ENCODE measurements at regions not wholly inside any gene's neighbourhood (a gene's known extent, or its start where the extent isn't known, plus 50 kb on each side); places are given as distances from the start of the nearest gene placed in this dataset.

DNA sequence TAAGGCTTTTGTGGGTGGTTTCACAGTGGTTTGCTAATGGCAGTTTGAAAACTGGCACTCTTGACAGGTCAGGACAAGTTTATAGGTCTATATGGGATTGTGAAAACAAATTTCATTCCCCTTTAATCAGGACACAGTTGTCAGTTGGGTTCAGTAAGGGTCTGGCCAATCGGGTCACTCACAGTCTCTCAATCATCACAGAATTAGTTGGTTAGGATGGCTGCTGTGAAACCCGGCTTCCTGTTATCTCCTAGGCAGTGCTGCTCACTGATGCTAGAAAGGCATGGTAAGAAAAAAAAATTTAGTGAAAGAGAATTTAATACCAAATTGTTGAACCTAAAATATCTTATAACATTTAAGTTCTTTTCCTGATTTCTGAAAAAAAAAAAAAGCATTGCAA, 1730.1 kb downstream of the EFNB2 start:
- Histone ChIP-seq H3K79me1 (ENCODE audit: low read depth in 1 of 2, low read length in 2 of 2) (no peaks in the 10 kb centered on the region), H3K4me3 (ENCODE audit: insufficient read depth, low read depth, low read length) (no peak overlapping the region), H3K56ac (ENCODE audit: extremely low read depth, insufficient read depth, low read length) (no peak overlapping the region), H3K4me1 (ENCODE audit: control insufficient read depth, insufficient read depth, low read length) (no peaks in the 10 kb centered on the region), H2BK5ac (ENCODE audit: low read depth, low read length, poor library complexity, severe bottlenecking) (no peak overlapping the region), H4K5ac (ENCODE audit: low read depth, low read length) (no peak overlapping the region), H2AK5ac (ENCODE audit: low read depth, low read length) (no peak overlapping the region), H3K4ac (ENCODE audit: low read depth, low read length) (no peak overlapping the region), H2BK20ac (ENCODE audit: low read depth, low read length) (no peak overlapping the region), H3K9ac (ENCODE audit: low read depth, low read length) (no peak overlapping the region), H3K23ac (ENCODE audit: low read depth, low read length) (no peak overlapping the region), H3K27me3 (ENCODE audit: control insufficient read depth, insufficient read depth, low read length) (no peaks in the 10 kb centered on the region), H3K9me1 (ENCODE audit: insufficient read depth, low read length) (no peaks in the 10 kb centered on the region), H2BK15ac (ENCODE audit: low read depth, low read length) (no peak overlapping the region), H3K4me2 (ENCODE audit: low read depth, low read length) (no peak overlapping the region), H4K8ac (ENCODE audit: low read depth in 2 of 2, low read length in 2 of 2) (no peak overlapping the region), H3K36me3 (ENCODE audit: control insufficient read depth, insufficient read depth, low read length) (no peaks in the 10 kb centered on the region), H3K18ac (ENCODE audit: low read depth, low read length) (no peak overlapping the region), H4K20me1 (ENCODE audit: insufficient read depth, low read length) (no peaks in the 10 kb centered on the region), H3K27ac (ENCODE audit: insufficient read depth, low read length) (no peak overlapping the region), H2BK120ac (ENCODE audit: low read depth, low read length) (no peak overlapping the region), H3K9me3 (ENCODE audit: control insufficient read depth, insufficient read depth, low read length) (no peaks in the 10 kb centered on the region), H2AFZ (replicated peaks; ENCODE audit: low read length, poor library complexity) (no peak overlapping the region), H2AK9ac (replicated peaks; ENCODE audit: low read depth, low read length, poor library complexity) (no peak overlapping the region), H3K14ac (replicated peaks; ENCODE audit: low read depth, low read length) (no peak overlapping the region), H4K91ac (ENCODE audit: insufficient read depth, low read depth, low read length) (no peak overlapping the region)
- in situ Hi-C loops (cut with MboI; ENCODE audit: low sequenced_read_pairs): no loop called here
- dilution Hi-C loops (cut with HindIII; ENCODE audit: low sequenced_read_pairs, unreplicated experiment): no loop called here
- ChIA-PET POLR2A (ENCODE audit: unreplicated experiment) (no interaction called here), CTCF (no interaction called here)
- no peak for ATAC-seq (ENCODE audit: low read depth)
- no CpG with 5 or more reads among the region's 2 CpGs for WGBS, 2 experiments (ENCODE audit: extremely low coverage in 2 of 2, insufficient read length in 1 of 2)
- no peak for DNase-seq
- no peak for TF ChIP-seq RFX5 (IDR thresholded peaks at IDR 0.05; ENCODE audit: low read depth, low read length)
- TF ChIP-seq, protein P1, sequence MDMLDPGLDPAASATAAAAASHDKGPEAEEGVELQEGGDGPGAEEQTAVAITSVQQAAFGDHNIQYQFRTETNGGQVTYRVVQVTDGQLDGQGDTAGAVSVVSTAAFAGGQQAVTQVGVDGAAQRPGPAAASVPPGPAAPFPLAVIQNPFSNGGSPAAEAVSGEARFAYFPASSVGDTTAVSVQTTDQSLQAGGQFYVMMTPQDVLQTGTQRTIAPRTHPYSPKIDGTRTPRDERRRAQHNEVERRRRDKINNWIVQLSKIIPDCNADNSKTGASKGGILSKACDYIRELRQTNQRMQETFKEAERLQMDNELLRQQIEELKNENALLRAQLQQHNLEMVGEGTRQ (IDR thresholded peaks at IDR 0.05; ENCODE audit: low read depth, low read length): no peak
- TF ChIP-seq, protein P2, sequence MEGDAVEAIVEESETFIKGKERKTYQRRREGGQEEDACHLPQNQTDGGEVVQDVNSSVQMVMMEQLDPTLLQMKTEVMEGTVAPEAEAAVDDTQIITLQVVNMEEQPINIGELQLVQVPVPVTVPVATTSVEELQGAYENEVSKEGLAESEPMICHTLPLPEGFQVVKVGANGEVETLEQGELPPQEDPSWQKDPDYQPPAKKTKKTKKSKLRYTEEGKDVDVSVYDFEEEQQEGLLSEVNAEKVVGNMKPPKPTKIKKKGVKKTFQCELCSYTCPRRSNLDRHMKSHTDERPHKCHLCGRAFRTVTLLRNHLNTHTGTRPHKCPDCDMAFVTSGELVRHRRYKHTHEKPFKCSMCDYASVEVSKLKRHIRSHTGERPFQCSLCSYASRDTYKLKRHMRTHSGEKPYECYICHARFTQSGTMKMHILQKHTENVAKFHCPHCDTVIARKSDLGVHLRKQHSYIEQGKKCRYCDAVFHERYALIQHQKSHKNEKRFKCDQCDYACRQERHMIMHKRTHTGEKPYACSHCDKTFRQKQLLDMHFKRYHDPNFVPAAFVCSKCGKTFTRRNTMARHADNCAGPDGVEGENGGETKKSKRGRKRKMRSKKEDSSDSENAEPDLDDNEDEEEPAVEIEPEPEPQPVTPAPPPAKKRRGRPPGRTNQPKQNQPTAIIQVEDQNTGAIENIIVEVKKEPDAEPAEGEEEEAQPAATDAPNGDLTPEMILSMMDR (conservative IDR thresholded peaks at IDR 0.05; ENCODE audit: low read depth, low read length): no peak
- TF ChIP-seq RCOR1 (IDR thresholded peaks at IDR 0.05; ENCODE audit: insufficient replicate concordance, low read length): no peak
- TF ChIP-seq CEBPB (IDR thresholded peaks at IDR 0.05; ENCODE audit: low read depth, low read length): no peak
- TF ChIP-seq NFE2L2 (IDR thresholded peaks at IDR 0.05; ENCODE audit: low read depth, low read length): no peak
- no peak for TF ChIP-seq FOS (IDR thresholded peaks at IDR 0.05; ENCODE audit: low read depth, low read length)
- no peak for TF ChIP-seq MAZ (IDR thresholded peaks at IDR 0.05; ENCODE audit: borderline replicate concordance, low read depth, low read length)
- TF ChIP-seq RAD21 (IDR thresholded peaks at IDR 0.05; ENCODE audit: low read length): no peak
- no TSS peak for BruUV-seq (replicated peaks)
- intact Hi-C loops (cut with micrococcal nuclease): no loop called here

All from IMR-90 (cell line).